Limb (tissue), 2 donors: ENCODE measurements at regions not wholly inside any gene's neighbourhood (a gene's known extent, or its start where the extent isn't known, plus 50 kb on each side); places are given as distances from the start of the nearest gene placed in this dataset.

Experiments
- DNase-seq, 2 donors: peaks; one replicate each; pipeline ENCODE4 v3.0.0-alpha.2; 2016; ENCODE audit errors: extremely low spot score in 2 of 2

- no peak for DNase-seq
Measured at GRCh38 chr1:228867951-228868730, 132.9 kb downstream of the RHOU start.

DNA sequence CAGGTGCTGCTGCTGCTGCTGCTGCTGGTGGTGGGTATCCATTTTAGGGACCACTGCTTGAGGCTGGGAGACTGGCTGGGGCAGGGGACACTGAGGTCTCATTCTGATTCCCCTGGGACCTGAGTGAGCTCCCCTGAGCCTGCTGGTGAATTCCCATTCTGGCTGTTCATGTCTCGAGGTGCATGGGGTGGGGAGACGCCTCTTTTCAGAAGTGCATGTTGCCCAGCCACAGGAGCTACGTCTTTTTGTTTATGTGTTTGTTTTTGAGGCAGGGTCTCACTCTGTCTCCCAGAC, 133.4 kb downstream of the RHOU start:
- DNase-seq, result no peak

DNA sequence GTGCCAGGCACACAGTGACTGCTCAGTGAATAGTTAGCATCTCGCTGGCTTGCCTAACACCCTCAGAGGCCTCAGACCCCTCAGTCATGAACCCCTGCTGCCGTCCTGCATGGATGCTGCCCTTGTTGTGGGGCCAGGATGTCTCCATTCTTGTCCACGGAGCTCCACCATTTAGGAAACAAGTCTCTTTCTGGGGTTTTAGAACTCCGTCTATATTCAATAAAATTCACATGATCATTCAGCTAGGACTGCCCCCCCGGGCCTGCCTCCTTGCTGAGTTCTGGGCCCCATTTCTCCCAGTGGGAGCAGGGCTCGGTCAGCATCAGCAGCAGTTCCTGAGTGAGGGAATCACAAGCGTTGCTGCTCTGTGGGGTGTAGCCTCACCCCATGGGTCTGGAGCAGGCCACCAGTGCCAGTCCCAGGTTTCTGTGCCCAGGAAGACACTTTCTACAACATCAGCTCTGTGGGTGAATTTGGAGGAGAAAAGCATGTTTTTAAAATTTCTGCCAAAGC, 134.1 kb downstream of the RHOU start:
- DNase-seq, result no peak

- DNase-seq, result no peak
Measured at GRCh38 chr1:228870041-228870713, 134.9 kb downstream of the RHOU start.

- DNase-seq, result peak in 1 of 2 donors; percentile 30
Measured at GRCh38 chr1:228871314-228872061, 136.2 kb downstream of the RHOU start.

DNA sequence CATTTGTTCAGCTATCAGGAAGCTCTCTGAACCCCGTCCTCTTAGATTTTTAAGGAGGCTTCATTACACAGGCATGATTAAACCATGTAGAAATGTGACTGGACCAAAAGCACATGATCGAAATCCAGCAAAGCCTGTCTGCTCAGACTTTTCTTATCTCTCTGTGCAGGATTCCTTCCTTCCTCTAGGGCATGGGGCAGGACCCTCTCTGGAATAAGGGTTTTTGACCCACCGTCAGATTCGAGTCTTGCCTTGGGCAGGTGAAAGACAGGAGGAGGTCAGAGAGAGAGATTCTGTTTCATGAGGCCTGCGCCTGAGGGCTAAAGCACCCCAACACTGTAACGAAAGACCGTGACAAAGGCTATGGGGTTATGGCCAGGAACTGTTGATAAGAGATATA, 136.8 kb downstream of the RHOU start:
- no peak for DNase-seq

DNA sequence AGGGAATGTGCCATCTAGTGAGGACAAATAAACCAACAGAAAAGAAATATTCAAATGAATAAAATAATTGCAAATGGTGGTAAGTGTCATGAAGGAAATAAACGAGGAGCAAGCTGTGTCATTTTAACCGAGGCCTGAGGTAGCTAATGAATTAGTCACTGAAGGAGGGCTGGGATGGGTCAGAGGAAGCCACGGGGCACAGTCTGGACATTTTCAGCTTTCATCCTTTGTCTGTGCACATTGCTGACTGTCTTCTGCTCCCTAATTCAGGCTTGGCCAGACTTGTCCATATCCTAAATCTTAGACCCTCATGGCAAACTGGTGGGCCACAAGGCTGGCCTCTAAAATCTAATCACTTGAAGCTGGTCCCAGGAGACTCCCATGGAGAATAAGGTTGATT, 138.4 kb downstream of the RHOU start:
- DNase-seq, result no peak

DNA sequence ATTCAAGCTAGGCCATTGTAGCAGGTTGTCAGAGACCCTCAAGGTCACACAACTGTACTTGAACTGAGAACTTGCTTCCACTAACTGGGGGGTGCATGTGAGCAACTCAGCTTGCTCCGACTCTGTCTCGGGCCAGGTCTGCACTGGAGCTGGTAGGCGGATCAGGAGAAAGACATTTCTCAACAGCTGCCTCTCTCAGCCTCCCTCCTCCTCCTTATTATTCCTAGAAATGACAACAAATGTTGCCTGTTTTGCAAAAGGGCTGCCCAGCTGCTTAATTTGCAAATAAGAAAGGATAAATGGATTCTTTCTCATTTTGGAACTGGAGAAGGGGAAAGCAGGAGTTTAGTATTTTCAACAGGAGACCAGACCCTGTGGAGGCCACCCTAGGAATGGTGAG, 140.5 kb downstream of the RHOU start:
- DNase-seq, result no peak

- DNase-seq, result no peak
Measured at GRCh38 chr1:228876187-228876586, 140.9 kb downstream of the RHOU start.

DNA sequence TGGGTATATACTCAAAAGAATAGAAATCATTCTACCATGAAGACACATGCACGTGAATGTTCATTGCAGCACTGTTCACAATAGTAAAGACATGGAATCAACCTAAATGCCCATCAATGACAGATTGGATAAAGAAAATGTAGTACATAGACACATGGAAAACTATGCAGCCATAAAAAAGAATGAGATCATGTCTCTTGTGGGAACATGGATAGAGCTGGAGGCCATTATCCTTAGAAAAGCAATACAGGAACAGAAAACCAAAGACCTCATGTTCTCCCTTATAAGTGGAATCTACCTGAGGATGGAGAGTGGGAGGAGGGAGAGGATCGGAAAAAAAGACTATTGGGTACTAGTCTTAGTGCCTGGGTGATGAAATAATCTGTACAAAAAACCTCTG, 143.9 kb downstream of the RHOU start:
- DNase-seq, result no peak

DNA sequence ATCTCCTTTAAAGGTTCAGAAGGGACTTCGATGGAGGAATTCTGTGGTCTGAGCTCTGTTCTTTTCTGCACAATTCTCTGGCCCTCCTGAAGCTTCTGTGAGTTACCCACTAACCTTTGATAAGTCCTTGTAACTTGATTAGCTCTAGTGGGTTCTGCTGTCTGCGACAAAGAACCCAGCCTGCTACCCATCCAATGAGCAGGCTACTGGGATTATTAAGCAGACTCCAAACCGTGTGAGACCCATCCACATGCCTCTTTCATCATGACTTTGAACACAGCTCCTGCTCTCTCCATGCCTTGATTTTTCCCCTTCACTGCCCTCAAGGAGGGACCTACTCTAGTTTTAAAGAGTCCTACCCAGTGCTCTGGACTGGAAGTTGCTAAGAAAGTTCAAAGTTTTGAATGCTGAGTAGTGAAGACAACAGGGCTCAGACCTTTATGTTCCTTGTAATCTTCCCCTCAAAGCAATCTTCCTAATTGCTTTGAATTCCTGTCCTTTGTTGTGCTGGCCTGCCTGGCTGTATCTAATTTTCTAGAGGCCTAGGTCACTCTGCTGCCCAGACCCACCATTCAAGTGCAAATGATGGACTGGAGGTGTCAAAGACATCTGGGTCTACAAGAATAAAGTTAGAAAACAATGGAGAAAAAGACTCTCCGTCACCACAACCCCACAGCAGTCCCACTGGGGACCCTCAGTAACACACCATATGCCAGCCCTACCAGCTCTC, 146.9 kb downstream of the RHOU start:
- DNase-seq, result no peak

- no peak for DNase-seq
Measured at GRCh38 chr1:228882771-228883450, 147.6 kb downstream of the RHOU start.

DNA sequence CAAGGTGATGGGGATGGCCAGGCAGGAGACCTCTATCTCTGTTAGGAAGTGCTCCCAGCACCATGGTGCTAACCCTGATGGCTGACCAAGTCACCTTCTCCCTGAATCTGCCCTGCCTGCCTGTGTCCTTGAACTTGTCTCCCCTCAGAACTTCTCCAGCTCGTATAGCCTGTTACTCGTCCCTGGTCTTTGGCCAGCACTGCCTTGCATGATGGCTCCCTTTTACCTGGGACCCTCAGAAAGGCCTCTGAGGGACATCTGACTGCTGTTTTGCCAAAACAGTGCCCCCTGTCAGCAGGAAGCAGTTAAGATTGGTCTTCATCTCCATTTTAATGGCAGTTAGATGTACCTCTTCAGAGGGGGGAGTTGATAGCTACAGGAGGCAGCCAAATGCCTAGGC, 148.3 kb downstream of the RHOU start:
- DNase-seq, result no peak

GRCh38 chr1:228884196-228884595, 148.9 kb downstream of the RHOU start:
- DNase-seq, result no peak

GRCh38 chr1:228884615-228885566, 149.6 kb downstream of the RHOU start:
- no peak for DNase-seq

GRCh38 chr1:228885845-228886244, 150.6 kb downstream of the RHOU start:
- DNase-seq, result no peak

- no peak for DNase-seq
Measured at GRCh38 chr1:228887101-228887500, 151.8 kb downstream of the RHOU start.

DNA sequence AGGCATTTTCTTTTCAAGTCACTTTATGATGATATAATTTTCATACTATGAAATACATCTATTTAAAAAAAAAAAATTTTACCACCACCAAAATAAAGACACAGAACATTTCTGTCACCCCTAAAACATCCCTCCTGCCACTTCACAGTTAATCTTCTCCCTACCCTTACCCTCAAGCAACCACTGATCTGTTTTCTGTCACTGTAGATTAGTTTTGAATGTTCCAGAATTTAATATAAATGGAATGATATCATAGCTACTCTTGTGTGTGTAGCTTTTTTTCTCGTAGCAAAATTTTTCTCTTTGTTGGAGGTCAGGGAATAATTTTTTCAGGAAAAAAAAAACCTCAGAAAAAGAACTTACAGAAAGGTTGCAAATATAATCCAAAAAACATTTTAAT, 152.7 kb downstream of the RHOU start:
- DNase-seq, result no peak

DNA sequence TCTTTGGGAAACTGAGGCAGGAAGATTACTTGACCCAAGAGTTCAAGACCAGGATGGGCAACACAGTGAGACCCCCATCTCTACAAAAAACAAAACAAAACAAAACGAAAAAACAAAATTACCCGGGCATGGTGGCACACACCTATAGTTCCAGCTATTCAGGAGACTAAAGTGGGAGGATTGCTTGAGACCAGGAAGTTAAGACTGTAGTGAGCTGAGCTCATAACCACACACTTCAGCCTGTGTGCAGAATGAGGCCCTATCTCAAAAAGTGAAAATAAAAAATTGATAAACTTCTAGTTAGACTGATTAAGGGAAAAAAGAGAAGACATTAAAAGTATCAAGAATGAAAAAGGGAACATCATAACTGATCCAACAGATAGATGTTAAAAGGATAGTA, 154.0 kb downstream of the RHOU start:
- no peak for DNase-seq
